ENCODE measurements at regions not wholly inside any gene's neighbourhood (a gene's known extent, or its start where the extent isn't known, plus 50 kb on each side); places are given as distances from the start of the nearest gene placed in this dataset.

- TF ChIP-seq CTCF (IDR thresholded peaks at IDR 0.05) = no peak
- TF ChIP-seq POLR2A (IDR thresholded peaks at IDR 0.05) = no peak
Observed at GRCh38 chr7:89738549-89738948, 415.7 kb upstream of the STEAP1 start.
